HG03066 (cell line): ENCODE measurements at regions not wholly inside any gene's neighbourhood (a gene's known extent, or its start where the extent isn't known, plus 50 kb on each side); places are given as distances from the start of the nearest gene placed in this dataset.
"Not testable (repeated sequence)": the region's sequence is repeated elsewhere in the genome, so short reads cannot be mapped to it uniquely, and the experiment has no call there.

Source experiments
- ATAC-seq: cut with Tn5 transposase; IDR thresholded peaks from one replicate; pipeline ENCODE4 v1.9.1; 2021; ENCODE audit warnings: low read depth; ENCODE audit not compliant: unreplicated experiment

DNA sequence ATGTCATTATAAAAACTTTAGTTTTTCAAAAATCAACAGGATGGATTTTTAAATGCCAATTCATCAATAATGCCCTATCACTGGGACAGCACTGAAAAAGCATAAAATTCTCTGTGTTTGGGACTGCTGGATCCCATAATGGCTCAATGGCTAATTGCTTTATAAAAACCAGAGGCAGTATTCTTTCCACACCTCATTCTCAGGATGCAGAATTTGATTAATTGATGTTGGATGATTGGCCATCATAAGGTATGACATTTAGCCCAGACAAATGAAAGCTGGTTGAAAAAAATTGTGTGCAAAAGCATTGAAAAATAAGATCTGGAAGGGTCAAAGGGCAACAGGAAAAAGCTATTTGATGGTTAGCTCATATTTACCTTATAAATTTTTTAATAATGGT lies 362.2 kb upstream of the SNX7 start:
- ATAC-seq, result no peak

GRCh38 chr1:98298319-98298718 lies 363.2 kb upstream of the SNX7 start:
- no peak for ATAC-seq

GRCh38 chr1:98296681-98297080 lies 364.8 kb upstream of the SNX7 start:
- ATAC-seq, result no peak

- no peak for ATAC-seq
Measured at GRCh38 chr1:98294127-98294526, 367.4 kb upstream of the SNX7 start.

DNA sequence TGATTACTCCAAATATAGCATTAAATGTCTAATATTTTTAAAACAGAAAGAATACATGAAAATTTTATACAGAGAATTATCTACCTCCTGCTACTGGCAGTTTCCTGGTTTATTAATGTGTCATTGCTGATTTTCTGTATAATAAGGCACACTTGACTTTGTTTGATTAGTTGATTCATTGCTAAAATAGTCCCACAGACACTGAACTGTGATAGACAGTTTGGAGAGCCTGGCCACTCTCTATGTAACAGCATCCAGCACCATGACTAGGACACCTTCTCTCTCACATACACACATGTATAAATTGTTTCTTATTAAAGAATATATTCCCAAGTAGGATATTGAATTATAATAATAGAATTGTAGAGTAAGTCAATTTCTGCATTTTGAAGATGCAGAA lies 368.5 kb upstream of the SNX7 start:
- no peak for ATAC-seq

GRCh38 chr1:98289311-98289710 lies 368.5 kb upstream of the DPYD start:
- no peak for ATAC-seq

- ATAC-seq, result no peak
Measured at GRCh38 chr1:98288494-98288893, 367.7 kb upstream of the DPYD start.

DNA sequence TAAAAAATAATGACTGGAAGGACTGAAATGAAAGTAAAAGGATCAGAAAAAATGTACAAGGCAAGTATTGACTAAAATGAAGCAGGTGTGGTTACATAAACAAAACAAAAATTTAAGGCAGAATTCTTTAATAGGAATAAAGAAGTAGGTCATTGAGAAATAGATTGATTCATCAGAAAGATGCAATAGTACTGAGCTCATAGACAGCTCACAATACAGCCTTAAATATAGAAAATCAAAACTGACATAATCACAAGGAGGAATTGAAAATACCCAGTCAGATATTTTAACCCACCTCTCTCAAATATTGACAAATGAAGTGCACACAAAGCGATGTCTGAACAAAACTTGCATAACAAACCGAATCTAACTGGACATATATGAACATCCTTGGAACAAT lies 366.8 kb upstream of the DPYD start:
- no peak for ATAC-seq

GRCh38 chr1:98286656-98287055 lies 365.8 kb upstream of the DPYD start:
- no peak for ATAC-seq

DNA sequence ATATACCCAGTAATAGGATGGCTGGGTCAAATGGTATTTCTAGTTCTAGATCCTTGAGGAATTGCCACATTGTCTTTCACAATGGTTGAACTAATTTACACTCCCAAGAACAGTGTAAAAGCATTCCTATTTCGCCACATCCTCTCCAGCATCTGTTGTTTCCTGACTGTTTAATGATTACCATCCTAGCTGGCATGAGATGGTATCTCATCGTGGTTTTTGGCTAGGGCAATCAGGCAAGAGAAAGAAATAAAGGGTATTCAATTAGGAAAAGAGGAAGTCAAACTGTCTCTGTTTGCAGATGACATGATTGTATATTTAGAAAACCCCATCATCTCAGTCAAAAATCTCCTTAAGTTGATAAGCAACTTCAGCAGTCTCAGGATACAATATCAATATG lies 364.5 kb upstream of the DPYD start:
- ATAC-seq, result not testable (repeated sequence)

DNA sequence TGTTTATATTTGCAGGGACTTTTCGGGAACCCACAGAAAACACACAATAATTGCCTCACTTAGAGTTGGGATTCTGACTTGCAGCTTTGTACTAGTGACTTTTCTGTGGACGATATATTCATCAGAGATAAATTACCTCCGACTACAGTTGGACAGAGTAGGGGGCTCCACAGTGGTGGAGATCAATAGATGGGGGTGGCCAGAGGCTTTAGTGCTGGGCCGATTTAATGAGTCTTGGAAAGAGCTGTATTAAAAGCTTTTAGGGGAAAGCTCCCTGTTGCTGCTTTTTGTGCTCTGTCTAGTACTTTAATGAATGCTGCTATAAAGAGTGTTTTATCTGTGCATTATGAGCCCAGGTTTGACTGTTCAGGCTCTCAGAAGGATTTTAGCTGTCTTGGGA lies 359.2 kb upstream of the DPYD start:
- no peak for ATAC-seq

DNA sequence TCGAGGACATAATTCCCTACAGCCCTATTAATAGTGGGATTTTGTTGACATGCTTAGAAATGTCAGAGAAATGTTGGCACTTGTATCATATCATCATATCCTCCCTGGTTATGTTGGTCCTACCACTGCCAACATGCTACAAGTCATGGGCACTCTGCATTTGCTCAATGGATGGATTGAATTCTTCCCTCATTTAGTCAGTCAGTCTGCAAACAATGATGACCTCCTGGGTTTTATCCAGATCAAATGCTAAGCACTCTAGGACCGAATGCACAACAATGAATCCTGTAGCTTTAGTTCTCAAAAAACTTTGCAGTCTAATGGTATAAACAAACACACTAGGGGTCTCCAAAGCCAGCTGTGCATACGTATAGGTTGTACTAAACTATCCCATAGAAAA lies 357.2 kb upstream of the DPYD start:
- ATAC-seq, result no peak

DNA sequence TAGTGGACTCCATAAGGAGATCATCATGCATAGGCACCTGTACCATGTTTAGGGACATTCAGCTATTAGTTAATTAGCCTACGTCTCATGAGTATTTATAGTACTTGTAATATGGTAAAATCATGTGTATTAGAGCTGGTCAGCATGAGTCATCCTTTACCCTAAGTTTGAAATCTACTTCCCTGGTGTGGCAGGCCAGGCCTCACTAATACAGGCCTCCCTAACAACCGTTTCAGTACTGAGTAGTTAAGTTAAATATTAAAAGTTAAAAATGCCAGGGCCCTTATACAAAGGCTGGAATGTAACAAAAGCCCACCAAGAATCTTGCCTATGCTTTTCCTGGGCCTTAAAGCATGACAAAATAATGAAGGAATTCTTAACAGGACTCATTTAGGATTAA lies 356.3 kb upstream of the DPYD start:
- no peak for ATAC-seq

DNA sequence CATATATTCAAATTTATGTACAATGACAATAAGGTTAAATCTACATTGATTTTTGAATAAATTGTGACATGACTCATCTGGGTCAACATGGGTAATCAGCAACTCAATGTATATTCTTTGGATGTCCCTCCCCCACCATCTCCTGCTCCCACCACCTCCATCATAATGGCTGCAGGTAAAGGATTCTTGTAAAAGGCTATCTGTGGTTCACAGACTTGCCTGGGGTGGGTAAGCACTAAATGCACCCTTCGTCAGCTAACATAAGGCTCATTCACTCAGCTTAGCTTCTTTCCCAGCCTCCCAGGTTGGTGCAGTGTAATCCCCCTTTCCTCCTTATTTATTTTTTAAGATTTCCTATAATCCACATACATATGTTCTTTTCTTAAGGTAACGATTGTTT lies 355.7 kb upstream of the DPYD start:
- ATAC-seq, result no peak

DNA sequence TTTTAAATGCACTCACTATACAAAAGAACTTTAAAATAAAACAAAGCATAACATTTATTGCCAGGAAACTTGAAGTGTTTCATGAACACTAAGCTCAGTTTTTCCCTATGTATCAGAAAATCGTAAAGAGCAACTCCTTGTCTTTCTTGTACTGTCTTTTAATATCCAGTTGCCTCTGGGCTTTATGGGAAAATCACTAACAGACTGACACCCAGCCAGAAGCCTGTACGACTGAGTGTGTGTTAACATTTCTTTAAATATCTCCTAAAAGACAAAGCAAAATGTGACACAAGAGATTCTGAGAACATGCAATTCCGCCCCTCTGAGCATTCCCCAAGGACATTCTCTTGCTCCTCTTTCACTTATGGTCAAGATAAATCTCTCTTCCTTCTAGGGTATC lies 347.5 kb upstream of the DPYD start:
- no peak for ATAC-seq

GRCh38 chr1:98267423-98267822 lies 346.6 kb upstream of the DPYD start:
- ATAC-seq, result no peak

DNA sequence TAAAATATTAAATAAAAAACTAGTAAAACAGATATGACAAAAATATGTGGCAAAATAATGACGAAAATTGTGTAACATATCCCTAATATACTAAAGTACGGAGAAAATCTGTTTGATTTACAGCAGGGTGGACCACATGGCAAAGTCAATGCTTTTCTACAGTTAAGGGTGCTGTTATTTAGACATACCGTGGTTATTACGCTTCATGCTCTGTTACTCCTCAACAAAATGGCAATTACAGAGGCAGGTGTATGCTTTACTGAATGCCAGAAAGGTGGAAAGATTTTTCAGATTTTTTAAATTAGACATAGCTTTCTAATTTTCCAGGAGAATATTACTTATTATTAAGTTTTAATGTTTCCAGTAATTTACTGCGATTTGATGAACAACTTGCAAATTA lies 343.9 kb upstream of the DPYD start:
- ATAC-seq, result no peak

- no peak for ATAC-seq
Measured at GRCh38 chr1:98260839-98261238, 340.0 kb upstream of the DPYD start.

- no peak for ATAC-seq
Measured at GRCh38 chr1:98260412-98260811, 339.6 kb upstream of the DPYD start.

- no peak for ATAC-seq
Measured at GRCh38 chr1:98256700-98257099, 335.9 kb upstream of the DPYD start.

DNA sequence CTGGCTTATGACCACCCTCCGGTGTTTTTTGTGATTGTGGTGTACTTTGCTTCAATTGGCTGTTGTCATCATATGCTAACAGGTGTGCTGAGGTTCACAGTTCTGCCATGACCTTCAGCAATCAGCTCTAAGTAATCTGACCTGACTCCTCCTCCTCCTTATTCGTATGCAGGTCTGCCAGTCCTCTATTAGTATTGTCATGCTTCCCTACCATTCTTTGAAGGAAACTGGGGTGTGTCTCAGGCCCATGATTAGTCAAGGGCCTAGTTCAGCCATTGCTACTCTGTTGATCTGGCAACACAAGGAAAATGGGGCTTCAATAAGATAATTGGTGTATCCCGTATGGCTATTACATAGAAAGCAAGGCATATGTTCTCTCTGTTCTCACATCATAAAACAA lies 332.3 kb upstream of the DPYD start:
- no peak for ATAC-seq

GRCh38 chr1:98251497-98251896 lies 330.7 kb upstream of the DPYD start:
- no peak for ATAC-seq

DNA sequence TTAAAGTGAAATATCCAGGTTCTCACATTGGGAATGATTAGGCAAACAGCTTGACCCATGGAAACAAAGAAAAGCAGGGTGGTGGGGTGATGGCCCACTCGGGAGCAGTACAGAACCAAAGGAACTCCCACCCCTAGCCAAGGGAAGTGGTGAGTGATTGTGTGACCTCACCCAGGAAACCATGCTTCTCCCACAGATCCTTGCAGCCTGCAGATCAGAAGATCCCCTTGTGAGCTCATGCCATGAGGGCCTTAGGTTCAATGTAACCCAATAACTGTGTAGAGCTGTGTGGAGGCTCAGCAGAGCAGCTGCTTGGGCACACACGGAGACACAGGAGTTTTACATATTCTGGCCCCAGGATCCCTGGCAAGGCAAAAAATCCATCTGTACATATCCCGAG lies 311.8 kb upstream of the DPYD start:
- no peak for ATAC-seq

GRCh38 chr1:98222706-98223105 lies 301.9 kb upstream of the DPYD start:
- no peak for ATAC-seq
